Mononuclear cell (primary cell): ENCODE measurements at regions not wholly inside any gene's neighbourhood (a gene's known extent, or its start where the extent isn't known, plus 50 kb on each side); places are given as distances from the start of the nearest gene placed in this dataset.
A peak's percentile ranks its signal among the peaks of the same experiment; 100 is the strongest.
"Not testable (repeated sequence)": the region's sequence is repeated elsewhere in the genome, so short reads cannot be mapped to it uniquely, and the experiment has no call there.

Experiments used
- H3K27me3 ChIP-seq: 2 replicates; pipeline ENCODE4 v1.6.0; 2011; ENCODE audit warnings: low read length, control low read depth; ENCODE audit not compliant: insufficient read depth
- H3K4me1 ChIP-seq: 2 replicates; pipeline ENCODE4 v1.5.1; 2011; ENCODE audit warnings: mild to moderate bottlenecking, low read length, control low read depth; ENCODE audit not compliant: insufficient read depth
- H3K4me3 ChIP-seq: 2 replicates; pipeline ENCODE4 v1.5.1; 2011; ENCODE audit warnings: mild to moderate bottlenecking, low read length, moderate library complexity
- H3K9me3 ChIP-seq: 2 replicates; pipeline ENCODE4 v1.5.1; 2011; ENCODE audit warnings: low read depth, mild to moderate bottlenecking, control low read depth, low read length

- H3K4me1 ChIP-seq: peaks cover 28% of the 10 kb centered on the region
- H3K9me3 ChIP-seq: no peaks in the 10 kb centered on the region
- no peak overlapping the region for H3K4me3 ChIP-seq
- peaks cover 8% of the 10 kb centered on the region for H3K27me3 ChIP-seq
Observed at GRCh38 chr11:119586181-119586580, 142.8 kb downstream of the NECTIN1 start.

GRCh38 chr11:119585043-119585781, 143.8 kb downstream of the NECTIN1 start:
- H3K9me3 ChIP-seq: no peaks in the 10 kb centered on the region
- H3K4me3 ChIP-seq: peak overlapping the region; percentile 24
- peaks cover 8% of the 10 kb centered on the region for H3K27me3 ChIP-seq
- peaks cover 32% of the 10 kb centered on the region for H3K4me1 ChIP-seq

- peaks cover 8% of the 10 kb centered on the region for H3K27me3 ChIP-seq
- peaks cover 33% of the 10 kb centered on the region for H3K4me1 ChIP-seq
- no peaks in the 10 kb centered on the region for H3K9me3 ChIP-seq
- peak overlapping the region; percentile 24 for H3K4me3 ChIP-seq
Observed at GRCh38 chr11:119584193-119585042, 144.6 kb downstream of the NECTIN1 start.

- peaks cover 34% of the 10 kb centered on the region for H3K4me1 ChIP-seq
- H3K9me3 ChIP-seq: no peaks in the 10 kb centered on the region
- peaks cover 8% of the 10 kb centered on the region for H3K27me3 ChIP-seq
- no peak overlapping the region for H3K4me3 ChIP-seq
Observed at GRCh38 chr11:119583585-119583984, 145.4 kb downstream of the NECTIN1 start.

- H3K4me1 ChIP-seq: peaks cover 37% of the 10 kb centered on the region
- not testable (repeated sequence) for H3K27me3 ChIP-seq, H3K4me3 ChIP-seq, H3K9me3 ChIP-seq
Observed at GRCh38 chr11:119581396-119581795, 147.6 kb downstream of the NECTIN1 start.

- H3K9me3 ChIP-seq: no peaks in the 10 kb centered on the region
- H3K4me1 ChIP-seq: peaks cover 37% of the 10 kb centered on the region
- H3K27me3 ChIP-seq: peaks cover 8% of the 10 kb centered on the region
- no peak overlapping the region for H3K4me3 ChIP-seq
Observed at GRCh38 chr11:119580751-119581150, 148.2 kb downstream of the NECTIN1 start.

- Histone ChIP-seq H3K4me1 (peaks cover 35% of the 10 kb centered on the region), H3K9me3 (no peaks in the 10 kb centered on the region), H3K27me3 (peaks cover 4% of the 10 kb centered on the region), H3K4me3 (no peak overlapping the region)
Observed at GRCh38 chr11:119580081-119580480, 148.9 kb downstream of the NECTIN1 start.

GRCh38 chr11:119578521-119579191, 150.3 kb downstream of the NECTIN1 start:
- Histone ChIP-seq H3K9me3 (no peaks in the 10 kb centered on the region), H3K4me1 (peaks cover 34% of the 10 kb centered on the region), H3K27me3 (no peaks in the 10 kb centered on the region), H3K4me3 (no peak overlapping the region)

GRCh38 chr11:119573858-119574257, 150.9 kb upstream of the THY1 start:
- Histone ChIP-seq H3K4me1 (peaks cover 38% of the 10 kb centered on the region), H3K27me3 (no peaks in the 10 kb centered on the region), H3K4me3 (no peak overlapping the region), H3K9me3 (no peaks in the 10 kb centered on the region)

- Histone ChIP-seq H3K4me1 (peaks cover 31% of the 10 kb centered on the region), H3K4me3 (no peak overlapping the region), H3K9me3 (no peaks in the 10 kb centered on the region), H3K27me3 (no peaks in the 10 kb centered on the region)
Observed at GRCh38 chr11:119572481-119573424, 149.8 kb upstream of the THY1 start.

GRCh38 chr11:119571311-119571710, 148.3 kb upstream of the THY1 start:
- Histone ChIP-seq H3K27me3 (no peaks in the 10 kb centered on the region), H3K4me1 (peaks cover 31% of the 10 kb centered on the region), H3K9me3 (no peaks in the 10 kb centered on the region), H3K4me3 (no peak overlapping the region)

- Histone ChIP-seq H3K4me3 (no peak overlapping the region), H3K4me1 (peaks cover 9% of the 10 kb centered on the region), H3K9me3 (no peaks in the 10 kb centered on the region), H3K27me3 (no peaks in the 10 kb centered on the region)
Observed at GRCh38 chr11:119567688-119568582, 145.0 kb upstream of the THY1 start.

GRCh38 chr11:119566319-119566718, 143.3 kb upstream of the THY1 start:
- H3K27me3 ChIP-seq: no peaks in the 10 kb centered on the region
- no peaks in the 10 kb centered on the region for H3K4me1 ChIP-seq
- H3K4me3 ChIP-seq: no peak overlapping the region
- no peaks in the 10 kb centered on the region for H3K9me3 ChIP-seq
